Caco-2 (cell line): ENCODE measurements at regions not wholly inside any gene's neighbourhood (a gene's known extent, or its start where the extent isn't known, plus 50 kb on each side); places are given as distances from the start of the nearest gene placed in this dataset.

ENCODE experiments used
- BruUV-seq: library from RNA; stranded (reverse); fragments of 400-500 nt; replicated peaks from 2 replicates; lab custom pipeline; 2021; lab: Mats Ljungman, UMichigan
- CTCF ChIA-PET: fragments of 300-600 bp; sonication (Branson Sonifier 250); formaldehyde crosslinking; loops from one replicate; lab custom pipeline; 2022; ENCODE audit warnings: antibody characterized with exemption; lab: Charles Lee
- POLR2A ChIA-PET: fragments of 300-600 bp; sonication (Branson Sonifier 250); formaldehyde crosslinking; loops from one replicate; lab custom pipeline; 2022; ENCODE audit warnings: antibody characterized with exemption; lab: Charles Lee
- DNase-seq, 2 experiments: peaks; one replicate each; pipeline versions ENCODE4 v3.0.0 to v3.0.0-alpha.2; 2020 to 2022
- H3K27me3 ChIP-seq: replicated peaks from 2 replicates; pipeline ENCODE4 v1.6.0; 2011; ENCODE audit warnings: low read length; ENCODE audit not compliant: control insufficient read depth, insufficient read depth
- H3K36me3 ChIP-seq: 2 replicates; pipeline ENCODE4 v1.5.1; 2011; ENCODE audit warnings: low read length; ENCODE audit not compliant: control insufficient read depth, insufficient read depth
- H3K4me1 ChIP-seq: fragments of 250-450 bp; sonication (Bioruptor Pico); 2 replicates; pipeline ENCODE4 v1.5.1; 2020; ENCODE audit warnings: mild to moderate bottlenecking
- H3K4me3 ChIP-seq: 2 replicates; pipeline ENCODE4 v1.5.1; 2011; ENCODE audit warnings: low read depth, mild to moderate bottlenecking, control low read depth, low read length
- H3K9me3 ChIP-seq: fragments of 250-450 bp; sonication (Bioruptor Pico); 2 replicates; pipeline ENCODE4 v1.5.1; 2020; ENCODE audit warnings: mild to moderate bottlenecking, moderate library complexity
- H3K27ac Mint-ChIP-seq: one replicate; pipeline ENCODE4 v1.8.0; 2022; ENCODE audit warnings: mixed read lengths; ENCODE audit not compliant: unreplicated experiment
- H3K27me3 Mint-ChIP-seq: one replicate; pipeline ENCODE4 v1.8.0; 2022; ENCODE audit warnings: mixed read lengths; ENCODE audit not compliant: insufficient read depth, unreplicated experiment
- H3K36me3 Mint-ChIP-seq: one replicate; pipeline ENCODE4 v1.8.0; 2022; ENCODE audit warnings: mild to moderate bottlenecking, mixed read lengths; ENCODE audit not compliant: insufficient read depth, unreplicated experiment
- H3K4me1 Mint-ChIP-seq: one replicate; pipeline ENCODE4 v1.8.0; 2022; ENCODE audit warnings: low read depth, mixed read lengths; ENCODE audit not compliant: unreplicated experiment
- H3K4me3 Mint-ChIP-seq: one replicate; pipeline ENCODE4 v1.8.0; 2022; ENCODE audit warnings: mild to moderate bottlenecking, moderate library complexity, mixed read lengths; ENCODE audit not compliant: unreplicated experiment
- H3K9me3 Mint-ChIP-seq: one replicate; pipeline ENCODE4 v1.8.0; 2022; ENCODE audit warnings: mixed read lengths; ENCODE audit not compliant: unreplicated experiment
- intact Hi-C: fragments of 100-400 bp; cut with micrococcal nuclease; formaldehyde crosslinking; loops from one replicate; pipeline ENCODE4 v1.10.0; 2022; ENCODE audit not compliant: unreplicated experiment
- TF ChIP-seq, protein P1 (sequence below), 2 experiments: fragments of 200-600 bp in 1 of 2; IDR thresholded peaks; 1 replicate in 1 of 2; 2 replicates in 1 of 2; pipeline versions ENCODE4 v1.5.1 to v1.8.0; 2011 to 2022; ENCODE audit warnings: antibody characterized with exemption in 1 of 2, control low read depth in 1 of 2, inconsistent platforms in 1 of 2, low read depth in 1 of 2, low read length in 1 of 2, mild to moderate bottlenecking in 1 of 2, moderate library complexity in 1 of 2; ENCODE audit not compliant: insufficient read depth in 1 of 2, severe bottlenecking in 1 of 2, unreplicated experiment in 1 of 2

GRCh38 chr11:128156486-128156885 is 430.9 kb downstream of the ETS1 start:
- ChIA-PET POLR2A (no interaction called here), CTCF (interaction anchor here (1.1 to 1.9 kb wide), 3 partner anchors 137 to 652 kb away, joined by 3 to 22 read pairs (median 4); no protein-coding TSS in a partner anchor)
- intact Hi-C loops, result loop anchor here (5.0 kb wide), 2 partner anchors 291 to 1714 kb away; no protein-coding TSS in a partner anchor
- TF ChIP-seq, protein P1, sequence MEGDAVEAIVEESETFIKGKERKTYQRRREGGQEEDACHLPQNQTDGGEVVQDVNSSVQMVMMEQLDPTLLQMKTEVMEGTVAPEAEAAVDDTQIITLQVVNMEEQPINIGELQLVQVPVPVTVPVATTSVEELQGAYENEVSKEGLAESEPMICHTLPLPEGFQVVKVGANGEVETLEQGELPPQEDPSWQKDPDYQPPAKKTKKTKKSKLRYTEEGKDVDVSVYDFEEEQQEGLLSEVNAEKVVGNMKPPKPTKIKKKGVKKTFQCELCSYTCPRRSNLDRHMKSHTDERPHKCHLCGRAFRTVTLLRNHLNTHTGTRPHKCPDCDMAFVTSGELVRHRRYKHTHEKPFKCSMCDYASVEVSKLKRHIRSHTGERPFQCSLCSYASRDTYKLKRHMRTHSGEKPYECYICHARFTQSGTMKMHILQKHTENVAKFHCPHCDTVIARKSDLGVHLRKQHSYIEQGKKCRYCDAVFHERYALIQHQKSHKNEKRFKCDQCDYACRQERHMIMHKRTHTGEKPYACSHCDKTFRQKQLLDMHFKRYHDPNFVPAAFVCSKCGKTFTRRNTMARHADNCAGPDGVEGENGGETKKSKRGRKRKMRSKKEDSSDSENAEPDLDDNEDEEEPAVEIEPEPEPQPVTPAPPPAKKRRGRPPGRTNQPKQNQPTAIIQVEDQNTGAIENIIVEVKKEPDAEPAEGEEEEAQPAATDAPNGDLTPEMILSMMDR (IDR thresholded peaks at IDR 0.05; ENCODE audit: insufficient read depth in 1 of 2, low read depth in 1 of 2, low read length in 1 of 2, severe bottlenecking in 1 of 2, unreplicated experiment in 1 of 2), result no peak
- H3K27me3 Mint-ChIP-seq, result peaks cover 25% of the 10 kb centered on the region
- H3K9me3 Mint-ChIP-seq, result no peaks in the 10 kb centered on the region
- Histone ChIP-seq H3K27me3 (peaks cover 2% of the 10 kb centered on the region; the same call in 1 of the 2 replicates), H3K9me3 (no peaks in the 10 kb centered on the region), H3K4me3 (no peak overlapping the region), H3K36me3 (no peaks in the 10 kb centered on the region), H3K4me1 (no peaks in the 10 kb centered on the region)
- no peak overlapping the region for H3K27ac Mint-ChIP-seq
- BruUV-seq, result no TSS peak
- H3K4me3 Mint-ChIP-seq, result no peak overlapping the region
- no peak for DNase-seq
- H3K36me3 Mint-ChIP-seq, result no peaks in the 10 kb centered on the region
- H3K4me1 Mint-ChIP-seq, result no peaks in the 10 kb centered on the region

GRCh38 chr11:128155590-128155989 is 431.8 kb downstream of the ETS1 start:
- Histone ChIP-seq H3K36me3 (no peaks in the 10 kb centered on the region), H3K4me3 (no peak overlapping the region), H3K4me1 (no peaks in the 10 kb centered on the region), H3K27me3 (peaks cover 2% of the 10 kb centered on the region; the same call in 1 of the 2 replicates), H3K9me3 (no peaks in the 10 kb centered on the region)
- DNase-seq, result no peak
- ChIA-PET POLR2A (no interaction called here), CTCF (no interaction called here)
- Mint-ChIP-seq H3K9me3 (no peaks in the 10 kb centered on the region), H3K4me1 (no peaks in the 10 kb centered on the region), H3K27ac (no peak overlapping the region), H3K4me3 (no peak overlapping the region), H3K36me3 (no peaks in the 10 kb centered on the region), H3K27me3 (peaks cover 30% of the 10 kb centered on the region)
- intact Hi-C loops, result loop anchor here (5.0 kb wide), 2 partner anchors 292 to 1713 kb away; no protein-coding TSS in a partner anchor
- TF ChIP-seq, protein P1 (IDR thresholded peaks at IDR 0.05; ENCODE audit: insufficient read depth in 1 of 2, low read depth in 1 of 2, low read length in 1 of 2, severe bottlenecking in 1 of 2, unreplicated experiment in 1 of 2), result no peak
- no TSS peak for BruUV-seq

DNA sequence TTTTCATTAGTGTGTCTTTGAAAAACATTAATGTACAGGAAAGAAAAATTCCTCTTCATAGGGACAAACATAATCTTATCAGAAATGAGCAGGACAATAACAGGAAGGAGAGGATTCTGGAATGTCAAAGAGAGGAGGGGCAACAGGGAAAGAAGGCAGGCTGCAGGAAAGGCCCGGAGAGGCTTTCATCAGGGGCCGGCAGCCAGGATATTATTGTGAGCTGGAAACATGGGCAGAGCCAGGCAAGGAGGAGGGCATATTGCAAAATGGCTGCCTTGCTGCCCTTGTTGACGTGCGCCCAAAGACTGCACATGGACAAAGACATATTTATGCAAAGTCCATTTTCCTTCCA is 433.7 kb downstream of the ETS1 start:
- POLR2A ChIA-PET, result no interaction called here
- H3K4me1 Mint-ChIP-seq, result no peaks in the 10 kb centered on the region
- CTCF ChIA-PET, result no interaction called here
- DNase-seq, result no peak
- H3K9me3 Mint-ChIP-seq, result no peaks in the 10 kb centered on the region
- H3K27ac Mint-ChIP-seq, result no peak overlapping the region
- no TSS peak for BruUV-seq
- H3K36me3 Mint-ChIP-seq, result no peaks in the 10 kb centered on the region
- no peaks in the 10 kb centered on the region for H3K9me3 ChIP-seq
- H3K4me3 Mint-ChIP-seq, result no peak overlapping the region
- intact Hi-C loops, result no loop called here
- H3K27me3 ChIP-seq, result peaks cover 2% of the 10 kb centered on the region; the same call in 1 of the 2 replicates
- H3K4me3 ChIP-seq, result no peak overlapping the region
- TF ChIP-seq, protein P1 (IDR thresholded peaks at IDR 0.05; ENCODE audit: insufficient read depth in 1 of 2, low read depth in 1 of 2, low read length in 1 of 2, severe bottlenecking in 1 of 2, unreplicated experiment in 1 of 2), result no peak
- H3K27me3 Mint-ChIP-seq, result peaks cover 26% of the 10 kb centered on the region
- no peaks in the 10 kb centered on the region for H3K4me1 ChIP-seq
- no peaks in the 10 kb centered on the region for H3K36me3 ChIP-seq
